HEK293 (cell line): ENCODE measurements at regions not wholly inside any gene's neighbourhood (a gene's known extent, or its start where the extent isn't known, plus 50 kb on each side); places are given as distances from the start of the nearest gene placed in this dataset.

Experiments used
- CTCF ChIA-PET: fragments of 350-600 bp; formaldehyde crosslinking; extraction: SDS; loops from one replicate; lab custom pipeline; 2021; ENCODE audit warnings: antibody characterized with exemption; lab: Yijun Ruan, JAX
- POLR2A ChIA-PET: fragments of 300-600 bp; formaldehyde crosslinking; extraction: SDS; loops from one replicate; lab custom pipeline; 2020; ENCODE audit warnings: antibody characterized with exemption, inconsistent platforms; lab: Yijun Ruan, JAX
- H3K27ac ChIP-seq: fragments of 200-500 bp; sonication (Bioruptor generic); 2 replicates; pipeline ENCODE4 v1.5.1; 2014; ENCODE audit warnings: low read depth, low read length, control low read depth, inconsistent platforms; ENCODE audit errors: extremely low read depth
- H3K36me3 ChIP-seq, 2 experiments: fragments of 200-500 bp in 1 of 2; sonication (Bioruptor generic) in 1 of 2; 1 replicate in 1 of 2; 2 replicates in 1 of 2; pipeline ENCODE4 v1.5.1; 2014 to 2017; ENCODE audit warnings: inconsistent platforms in 2 of 2, low read length in 2 of 2; ENCODE audit not compliant: control insufficient read depth in 2 of 2, insufficient read depth in 1 of 2
- H3K4me1 ChIP-seq: fragments of 200-500 bp; sonication (Bioruptor generic); 2 replicates; pipeline ENCODE4 v1.5.1; 2014; ENCODE audit warnings: mild to moderate bottlenecking, low read length, inconsistent platforms; ENCODE audit not compliant: control insufficient read depth, insufficient read depth
- H3K4me3 ChIP-seq: 2 replicates; pipeline ENCODE4 v1.5.1; 2011; ENCODE audit warnings: low read depth, mild to moderate bottlenecking, control low read depth, low read length, moderate library complexity
- H3K9me3 ChIP-seq: fragments of 200-500 bp; sonication (Bioruptor generic); 2 replicates; pipeline ENCODE4 v1.5.1; 2014; ENCODE audit warnings: low read depth, low read length, inconsistent platforms; ENCODE audit not compliant: control insufficient read depth, insufficient read depth
- MZF1 ChIP-seq: fragments of 450-650 bp; formaldehyde crosslinking; IDR thresholded peaks from 2 replicates; pipeline ENCODE4 v1.5.1; 2017; ENCODE audit warnings: missing biosample characterization, missing genetic modification characterization, borderline replicate concordance
- SCRT1 ChIP-seq: fragments of 450-650 bp; formaldehyde crosslinking; IDR thresholded peaks from 2 replicates; pipeline ENCODE4 v1.5.1; 2016; ENCODE audit warnings: missing biosample characterization, missing genetic modification characterization, borderline replicate concordance
- SCRT2 ChIP-seq: fragments of 450-650 bp; formaldehyde crosslinking; IDR thresholded peaks from 2 replicates; pipeline ENCODE4 v1.5.1; 2016; ENCODE audit warnings: missing biosample characterization, missing genetic modification characterization
- TRIM28 ChIP-seq: IDR thresholded peaks from 2 replicates; pipeline ENCODE4 v1.6.1; 2011; ENCODE audit warnings: low read length, control low read depth, borderline replicate concordance
- YY1 ChIP-seq: fragments of 450-650 bp; formaldehyde crosslinking; IDR thresholded peaks from 2 replicates; pipeline ENCODE4 v1.5.1; 2018; ENCODE audit warnings: missing biosample characterization, missing genetic modification characterization
- ZBTB48 ChIP-seq: fragments of 450-650 bp; formaldehyde crosslinking; IDR thresholded peaks from 2 replicates; pipeline ENCODE4 v1.5.1; 2016; ENCODE audit warnings: missing biosample characterization, missing genetic modification characterization
- ZNF132 ChIP-seq: fragments of 450-650 bp; formaldehyde crosslinking; IDR thresholded peaks from 2 replicates; pipeline ENCODE4 v1.5.1; 2017; ENCODE audit warnings: missing biosample characterization, missing genetic modification characterization, borderline replicate concordance
- ZNF133 ChIP-seq: fragments of 450-650 bp; formaldehyde crosslinking; IDR thresholded peaks from 2 replicates; pipeline ENCODE4 v1.5.1; 2016; ENCODE audit warnings: missing biosample characterization, missing genetic modification characterization
- ZNF248 ChIP-seq: fragments of 450-650 bp; formaldehyde crosslinking; IDR thresholded peaks from 2 replicates; pipeline ENCODE4 v1.5.1; 2017; ENCODE audit warnings: missing biosample characterization, missing genetic modification characterization
- ZNF266 ChIP-seq: fragments of 450-650 bp; formaldehyde crosslinking; IDR thresholded peaks from 2 replicates; pipeline ENCODE4 v1.5.1; 2016; ENCODE audit warnings: missing biosample characterization, missing genetic modification characterization, low read depth
- ZNF366 ChIP-seq: fragments of 450-650 bp; formaldehyde crosslinking; conservative IDR thresholded peaks from 2 replicates; pipeline ENCODE4 v1.5.1; 2016; ENCODE audit warnings: missing biosample characterization, missing genetic modification characterization
- ZNF37A ChIP-seq: fragments of 450-650 bp; IDR thresholded peaks from 2 replicates; pipeline ENCODE4 v1.5.1; 2018; ENCODE audit warnings: missing biosample characterization, missing genetic modification characterization
- ZNF416 ChIP-seq: fragments of 450-650 bp; formaldehyde crosslinking; IDR thresholded peaks from 2 replicates; pipeline ENCODE4 v1.5.1; 2016; ENCODE audit warnings: missing biosample characterization, missing genetic modification characterization
- ZNF510 ChIP-seq: fragments of 450-650 bp; formaldehyde crosslinking; IDR thresholded peaks from 2 replicates; pipeline ENCODE4 v1.5.1; 2018; ENCODE audit warnings: mild to moderate bottlenecking, missing genetic modification characterization, missing biosample characterization; ENCODE audit not compliant: insufficient replicate concordance
- ZNF530 ChIP-seq: fragments of 450-650 bp; formaldehyde crosslinking; IDR thresholded peaks from 2 replicates; pipeline ENCODE4 v1.5.1; 2016; ENCODE audit warnings: low read depth, missing biosample characterization, missing genetic modification characterization
- ZNF561 ChIP-seq: fragments of 450-650 bp; IDR thresholded peaks from 2 replicates; pipeline ENCODE4 v1.5.1; 2018; ENCODE audit warnings: missing biosample characterization, missing genetic modification characterization, borderline replicate concordance
- ZNF776 ChIP-seq: fragments of 450-650 bp; formaldehyde crosslinking; IDR thresholded peaks from 2 replicates; pipeline ENCODE4 v1.5.0; 2017; ENCODE audit warnings: missing biosample characterization, missing genetic modification characterization, borderline replicate concordance
- ZSCAN23 ChIP-seq: fragments of 450-650 bp; formaldehyde crosslinking; IDR thresholded peaks from 2 replicates; pipeline ENCODE4 v1.5.1; 2016; ENCODE audit warnings: missing biosample characterization, missing genetic modification characterization
- TF ChIP-seq, protein P1 (sequence below): fragments of 450-650 bp; formaldehyde crosslinking; IDR thresholded peaks from 2 replicates; pipeline ENCODE4 v1.5.1; 2016; ENCODE audit warnings: missing biosample characterization, missing genetic modification characterization
- TF ChIP-seq, protein P2 (sequence below): fragments of 450-650 bp; formaldehyde crosslinking; IDR thresholded peaks from 2 replicates; pipeline ENCODE4 v1.5.1; 2016; ENCODE audit warnings: missing biosample characterization, missing genetic modification characterization
- TF ChIP-seq, protein P3 (sequence below): fragments of 450-650 bp; formaldehyde crosslinking; IDR thresholded peaks from 2 replicates; pipeline ENCODE4 v1.5.1; 2016; ENCODE audit warnings: missing biosample characterization, missing genetic modification characterization
- TF ChIP-seq, protein P4 (sequence below): fragments of 450-650 bp; formaldehyde crosslinking; IDR thresholded peaks from 2 replicates; pipeline ENCODE4 v1.5.1; 2017; ENCODE audit warnings: missing biosample characterization, missing genetic modification characterization

DNA sequence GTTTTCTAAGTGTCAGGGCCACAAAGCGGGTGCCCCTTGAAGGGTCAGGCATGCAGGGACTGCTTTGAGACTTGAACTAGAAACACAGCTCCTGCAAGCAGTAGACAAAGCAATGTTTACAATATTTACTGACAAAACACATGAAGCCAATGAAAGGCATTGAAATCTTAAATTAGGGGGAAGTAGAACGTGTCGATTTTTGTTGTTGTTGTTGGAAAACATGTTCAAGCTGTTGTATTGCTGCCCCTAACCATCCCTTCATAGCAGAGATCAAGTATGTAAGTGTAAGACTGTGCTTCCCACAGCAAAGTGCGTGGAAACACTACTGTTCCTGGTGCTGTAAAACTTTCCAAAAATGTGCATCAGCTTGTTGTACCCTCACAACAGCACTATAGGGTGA, 131.6 kb upstream of the MGMT start:
- H3K27ac ChIP-seq, result no peak overlapping the region
- H3K4me3 ChIP-seq, result no peak overlapping the region
- ChIA-PET POLR2A (no interaction called here), CTCF (interaction anchor here (0.5 kb wide), 1 partner anchor 302 kb away, joined by 3 read pairs; no protein-coding TSS in a partner anchor)
- H3K36me3 ChIP-seq, result no peaks in the 10 kb centered on the region
- H3K4me1 ChIP-seq, result no peaks in the 10 kb centered on the region
- peak; percentile 96 for TF ChIP-seq ZNF530 (tag by site-specific recombination)
- no peak for TF ChIP-seq ZNF133 (tag by site-specific recombination)
- no peak for TF ChIP-seq ZNF266 (tag by site-specific recombination)
- H3K9me3 ChIP-seq, result no peaks in the 10 kb centered on the region

DNA sequence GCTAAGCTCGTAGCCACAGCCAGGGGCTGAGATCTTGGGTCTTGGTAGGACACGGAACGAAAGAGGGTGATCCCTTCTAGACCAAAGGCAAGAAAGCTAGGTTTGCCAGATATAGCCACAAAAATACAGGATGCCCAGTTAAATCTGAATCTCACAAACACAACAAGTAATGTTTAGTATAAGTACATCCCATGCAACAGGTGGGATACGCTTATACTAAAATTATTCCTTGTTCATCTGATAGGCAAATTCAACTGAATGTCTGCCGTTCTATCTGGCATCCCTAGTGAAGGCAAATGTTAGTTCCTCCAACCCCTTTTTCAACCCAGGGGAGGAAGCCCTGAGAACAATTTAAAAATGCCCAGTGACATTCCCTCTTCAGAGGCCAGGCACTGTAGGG, 131.1 kb upstream of the MGMT start:
- no peaks in the 10 kb centered on the region for H3K9me3 ChIP-seq
- ChIA-PET CTCF (interaction anchor here (2.1 kb wide), 1 partner anchor 304 kb away, joined by 6 read pairs; no protein-coding TSS in a partner anchor), POLR2A (no interaction called here)
- TF ChIP-seq SCRT1 (tag by site-specific recombination), result peak; percentile 72; the same call in 1 of the 2 replicates
- TF ChIP-seq ZNF37A (tag by site-specific recombination), result no peak
- peak; percentile 83 for TF ChIP-seq SCRT2 (tag by site-specific recombination)
- TF ChIP-seq, protein P1, sequence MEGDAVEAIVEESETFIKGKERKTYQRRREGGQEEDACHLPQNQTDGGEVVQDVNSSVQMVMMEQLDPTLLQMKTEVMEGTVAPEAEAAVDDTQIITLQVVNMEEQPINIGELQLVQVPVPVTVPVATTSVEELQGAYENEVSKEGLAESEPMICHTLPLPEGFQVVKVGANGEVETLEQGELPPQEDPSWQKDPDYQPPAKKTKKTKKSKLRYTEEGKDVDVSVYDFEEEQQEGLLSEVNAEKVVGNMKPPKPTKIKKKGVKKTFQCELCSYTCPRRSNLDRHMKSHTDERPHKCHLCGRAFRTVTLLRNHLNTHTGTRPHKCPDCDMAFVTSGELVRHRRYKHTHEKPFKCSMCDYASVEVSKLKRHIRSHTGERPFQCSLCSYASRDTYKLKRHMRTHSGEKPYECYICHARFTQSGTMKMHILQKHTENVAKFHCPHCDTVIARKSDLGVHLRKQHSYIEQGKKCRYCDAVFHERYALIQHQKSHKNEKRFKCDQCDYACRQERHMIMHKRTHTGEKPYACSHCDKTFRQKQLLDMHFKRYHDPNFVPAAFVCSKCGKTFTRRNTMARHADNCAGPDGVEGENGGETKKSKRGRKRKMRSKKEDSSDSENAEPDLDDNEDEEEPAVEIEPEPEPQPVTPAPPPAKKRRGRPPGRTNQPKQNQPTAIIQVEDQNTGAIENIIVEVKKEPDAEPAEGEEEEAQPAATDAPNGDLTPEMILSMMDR (tag by site-specific recombination), result no peak
- no peak overlapping the region for H3K27ac ChIP-seq
- H3K4me3 ChIP-seq, result no peak overlapping the region
- no peaks in the 10 kb centered on the region for H3K4me1 ChIP-seq
- no peaks in the 10 kb centered on the region for H3K36me3 ChIP-seq

DNA sequence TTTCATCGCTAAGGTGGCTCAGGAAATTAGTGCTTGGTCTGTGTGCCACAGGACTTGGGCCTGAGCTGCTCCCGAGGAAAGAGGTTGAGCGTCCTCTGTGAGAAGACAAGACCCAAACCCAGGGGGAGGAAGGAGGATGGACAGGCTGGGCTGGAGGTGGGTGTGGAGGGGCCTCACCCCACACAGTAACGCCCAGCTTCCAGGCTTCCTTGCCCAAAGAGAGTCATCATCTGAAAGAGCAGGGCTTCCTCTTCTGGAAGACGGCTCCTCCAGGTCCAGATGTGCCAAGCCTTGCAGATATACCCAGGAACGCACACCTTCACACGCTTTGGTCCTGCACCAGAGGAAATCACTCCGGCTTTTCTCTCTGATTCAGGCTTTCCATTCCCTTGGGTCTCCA, 127.8 kb upstream of the MGMT start:
- H3K9me3 ChIP-seq, result no peaks in the 10 kb centered on the region
- no peak overlapping the region for H3K27ac ChIP-seq
- POLR2A ChIA-PET, result no interaction called here
- TF ChIP-seq ZBTB48 (no peak), ZNF366 (tag by site-specific recombination) (no peak), MZF1 (no peak), YY1 (tag by site-specific recombination) (no peak), ZNF248 (no peak), ZNF416 (tag by site-specific recombination) (no peak), ZSCAN23 (tag by site-specific recombination) (no peak), TRIM28 (no peak), ZNF132 (tag by site-specific recombination) (no peak), ZNF561 (tag by site-specific recombination) (no peak), SCRT1 (tag by site-specific recombination) (no peak), ZNF776 (tag by site-specific recombination) (no peak), ZNF37A (tag by site-specific recombination) (no peak), ZNF510 (no peak)
- TF ChIP-seq, protein P2, sequence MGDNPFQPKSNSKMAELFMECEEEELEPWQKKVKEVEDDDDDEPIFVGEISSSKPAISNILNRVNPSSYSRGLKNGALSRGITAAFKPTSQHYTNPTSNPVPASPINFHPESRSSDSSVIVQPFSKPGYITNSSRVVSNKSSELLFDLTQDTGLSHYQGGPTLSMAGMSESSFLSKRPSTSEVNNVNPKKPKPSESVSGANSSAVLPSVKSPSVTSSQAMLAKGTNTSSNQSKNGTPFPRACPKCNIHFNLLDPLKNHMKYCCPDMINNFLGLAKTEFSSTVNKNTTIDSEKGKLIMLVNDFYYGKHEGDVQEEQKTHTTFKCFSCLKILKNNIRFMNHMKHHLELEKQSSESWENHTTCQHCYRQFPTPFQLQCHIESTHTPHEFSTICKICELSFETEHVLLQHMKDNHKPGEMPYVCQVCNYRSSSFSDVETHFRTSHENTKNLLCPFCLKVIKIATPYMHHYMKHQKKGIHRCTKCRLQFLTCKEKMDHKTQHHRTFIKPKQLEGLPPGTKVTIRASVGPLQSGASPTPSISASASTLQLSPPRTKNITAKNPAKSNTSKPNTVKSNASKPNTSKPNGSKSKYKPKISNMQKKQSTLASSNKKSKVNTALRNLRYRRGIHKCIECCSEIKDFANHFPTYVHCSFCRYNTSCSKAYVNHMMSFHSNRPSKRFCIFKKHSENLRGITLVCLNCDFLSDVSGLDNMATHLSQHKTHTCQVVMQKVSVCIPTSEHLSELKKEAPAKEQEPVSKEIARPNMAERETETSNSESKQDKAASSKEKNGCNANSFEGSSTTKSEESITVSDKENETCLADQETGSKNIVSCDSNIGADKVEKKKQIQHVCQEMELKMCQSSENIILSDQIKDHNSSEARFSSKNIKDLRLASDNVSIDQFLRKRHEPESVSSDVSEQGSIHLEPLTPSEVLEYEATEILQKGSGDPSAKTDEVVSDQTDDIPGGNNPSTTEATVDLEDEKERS, result no peak
- TF ChIP-seq, protein P3, sequence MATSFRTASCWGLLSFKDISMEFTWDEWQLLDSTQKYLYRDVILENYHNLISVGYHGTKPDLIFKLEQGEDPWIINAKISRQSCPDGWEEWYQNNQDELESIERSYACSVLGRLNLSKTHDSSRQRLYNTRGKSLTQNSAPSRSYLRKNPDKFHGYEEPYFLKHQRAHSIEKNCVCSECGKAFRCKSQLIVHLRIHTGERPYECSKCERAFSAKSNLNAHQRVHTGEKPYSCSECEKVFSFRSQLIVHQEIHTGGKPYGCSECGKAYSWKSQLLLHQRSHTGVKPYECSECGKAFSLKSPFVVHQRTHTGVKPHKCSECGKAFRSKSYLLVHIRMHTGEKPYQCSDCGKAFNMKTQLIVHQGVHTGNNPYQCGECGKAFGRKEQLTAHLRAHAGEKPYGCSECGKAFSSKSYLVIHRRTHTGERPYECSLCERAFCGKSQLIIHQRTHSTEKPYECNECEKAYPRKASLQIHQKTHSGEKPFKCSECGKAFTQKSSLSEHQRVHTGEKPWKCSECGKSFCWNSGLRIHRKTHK, result no peak
- TF ChIP-seq, protein P4, sequence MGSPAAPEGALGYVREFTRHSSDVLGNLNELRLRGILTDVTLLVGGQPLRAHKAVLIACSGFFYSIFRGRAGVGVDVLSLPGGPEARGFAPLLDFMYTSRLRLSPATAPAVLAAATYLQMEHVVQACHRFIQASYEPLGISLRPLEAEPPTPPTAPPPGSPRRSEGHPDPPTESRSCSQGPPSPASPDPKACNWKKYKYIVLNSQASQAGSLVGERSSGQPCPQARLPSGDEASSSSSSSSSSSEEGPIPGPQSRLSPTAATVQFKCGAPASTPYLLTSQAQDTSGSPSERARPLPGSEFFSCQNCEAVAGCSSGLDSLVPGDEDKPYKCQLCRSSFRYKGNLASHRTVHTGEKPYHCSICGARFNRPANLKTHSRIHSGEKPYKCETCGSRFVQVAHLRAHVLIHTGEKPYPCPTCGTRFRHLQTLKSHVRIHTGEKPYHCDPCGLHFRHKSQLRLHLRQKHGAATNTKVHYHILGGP (tag by site-specific recombination), result no peak
- no peaks in the 10 kb centered on the region for H3K36me3 ChIP-seq
- H3K4me3 ChIP-seq, result no peak overlapping the region
- H3K4me1 ChIP-seq, result no peaks in the 10 kb centered on the region
- CTCF ChIA-PET, result interaction anchor here (0.6 kb wide), 1 partner anchor 684 kb away, joined by 4 read pairs; no protein-coding TSS in a partner anchor
